ENCODE measurements at regions not wholly inside any gene's neighbourhood (a gene's known extent, or its start where the extent isn't known, plus 50 kb on each side); places are given as distances from the start of the nearest gene placed in this dataset.
"Not testable (repeated sequence)": the region's sequence is repeated elsewhere in the genome, so short reads cannot be mapped to it uniquely, and the experiment has no call there.

- DNase-seq (ENCODE audit: low read depth), result no peak
Measured at GRCh38 chr3:106398891-106399600, 530.2 kb upstream of the CBLB start.

GRCh38 chr3:106399761-106400160 lies 530.9 kb upstream of the CBLB start:
- no peak for DNase-seq (ENCODE audit: low read depth)

- no peak for DNase-seq (ENCODE audit: low read depth)
Measured at GRCh38 chr3:106401666-106402490, 533.1 kb upstream of the CBLB start.

- DNase-seq (ENCODE audit: low read depth), result no peak
Measured at GRCh38 chr3:106403371-106404145, 534.7 kb upstream of the CBLB start.

GRCh38 chr3:106413683-106414082 lies 544.9 kb upstream of the CBLB start:
- DNase-seq (ENCODE audit: low read depth), result no peak

- DNase-seq (ENCODE audit: low read depth), result no peak
Measured at GRCh38 chr3:106420628-106421027, 551.8 kb upstream of the CBLB start.

GRCh38 chr3:106421426-106421825 lies 552.6 kb upstream of the CBLB start:
- DNase-seq (ENCODE audit: low read depth), result no peak

- DNase-seq (ENCODE audit: low read depth), result peak; percentile 33
Measured at GRCh38 chr3:106421909-106422308, 553.1 kb upstream of the CBLB start.

- no peak for DNase-seq (ENCODE audit: low read depth)
Measured at GRCh38 chr3:106423321-106424225, 554.8 kb upstream of the CBLB start.

GRCh38 chr3:106425026-106425425 lies 556.2 kb upstream of the CBLB start:
- no peak for DNase-seq (ENCODE audit: low read depth)

- DNase-seq (ENCODE audit: low read depth), result no peak
Measured at GRCh38 chr3:106425916-106426315, 557.1 kb upstream of the CBLB start.

GRCh38 chr3:106428565-106428994 lies 559.8 kb upstream of the CBLB start:
- DNase-seq (ENCODE audit: low read depth), result peak; percentile 97

- no peak for DNase-seq (ENCODE audit: low read depth)
Measured at GRCh38 chr3:106431721-106432120, 562.9 kb upstream of the CBLB start.

- no peak for DNase-seq (ENCODE audit: low read depth)
Measured at GRCh38 chr3:106435899-106436453, 567.2 kb upstream of the CBLB start.

GRCh38 chr3:106438887-106439286 lies 570.1 kb upstream of the CBLB start:
- DNase-seq (ENCODE audit: low read depth), result no peak

GRCh38 chr3:106440672-106441071 lies 571.9 kb upstream of the CBLB start:
- no peak for DNase-seq (ENCODE audit: low read depth)

- DNase-seq (ENCODE audit: low read depth), result no peak
Measured at GRCh38 chr3:106446271-106446670, 577.5 kb upstream of the CBLB start.

GRCh38 chr3:106447723-106448301 lies 579.0 kb upstream of the CBLB start:
- no peak for DNase-seq (ENCODE audit: low read depth)

- DNase-seq (ENCODE audit: low read depth), result not testable (repeated sequence)
Measured at GRCh38 chr3:106448372-106448966, 579.7 kb upstream of the CBLB start.

- DNase-seq (ENCODE audit: low read depth), result no peak
Measured at GRCh38 chr3:106452096-106452495, 583.3 kb upstream of the CBLB start.

Data from HS-5 (cell line).